GM21423 (cell line): ENCODE measurements at regions not wholly inside any gene's neighbourhood (a gene's known extent, or its start where the extent isn't known, plus 50 kb on each side); places are given as distances from the start of the nearest gene placed in this dataset.
"Not testable (repeated sequence)": the region's sequence is repeated elsewhere in the genome, so short reads cannot be mapped to it uniquely, and the experiment has no call there.

Source experiments
- ATAC-seq: cut with Tn5 transposase; IDR thresholded peaks from one replicate; pipeline ENCODE4 v1.9.1; 2021; ENCODE audit warnings: mild to moderate bottlenecking, moderate library complexity; ENCODE audit not compliant: unreplicated experiment

DNA sequence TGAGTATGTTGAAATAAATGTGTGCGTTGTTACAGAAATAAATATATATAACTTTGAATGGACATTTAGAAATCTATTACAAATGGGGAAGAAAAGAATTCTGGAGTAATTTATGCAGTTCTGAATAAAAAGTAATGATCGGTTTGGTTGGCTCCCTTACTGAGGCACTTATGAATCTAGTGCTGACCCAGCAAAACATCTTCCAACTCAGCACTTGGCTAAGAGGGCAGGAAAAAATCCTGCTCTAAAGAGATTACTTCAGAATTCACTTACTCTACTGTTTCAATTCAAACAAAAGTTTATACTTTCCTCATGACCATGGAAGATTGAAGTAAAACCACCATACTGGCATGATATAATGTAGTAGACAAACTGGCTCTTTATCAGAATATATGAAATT lies 123.9 kb upstream of the RXFP1 start:
- no peak for ATAC-seq

DNA sequence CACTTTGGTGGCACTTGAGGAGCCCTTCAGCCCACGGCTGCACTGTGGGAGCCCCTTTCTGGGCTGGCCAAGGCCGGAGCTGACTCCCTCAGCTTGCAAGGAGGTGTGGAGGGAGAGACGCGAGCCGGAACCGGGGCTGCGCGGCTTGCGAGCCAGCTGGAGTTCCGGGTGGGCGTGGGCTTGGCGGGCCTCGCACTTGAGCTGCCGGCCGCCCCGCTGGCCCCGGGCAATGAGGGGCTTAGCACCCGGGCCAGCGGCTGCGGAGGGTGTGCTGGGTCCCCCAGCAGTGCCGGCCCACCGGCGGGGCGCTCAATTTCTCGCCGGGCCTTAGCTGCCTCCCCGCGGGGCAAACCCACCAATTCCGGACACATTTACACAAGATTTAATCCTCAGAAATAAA lies 113.7 kb upstream of the RXFP1 start:
- not testable (repeated sequence) for ATAC-seq

DNA sequence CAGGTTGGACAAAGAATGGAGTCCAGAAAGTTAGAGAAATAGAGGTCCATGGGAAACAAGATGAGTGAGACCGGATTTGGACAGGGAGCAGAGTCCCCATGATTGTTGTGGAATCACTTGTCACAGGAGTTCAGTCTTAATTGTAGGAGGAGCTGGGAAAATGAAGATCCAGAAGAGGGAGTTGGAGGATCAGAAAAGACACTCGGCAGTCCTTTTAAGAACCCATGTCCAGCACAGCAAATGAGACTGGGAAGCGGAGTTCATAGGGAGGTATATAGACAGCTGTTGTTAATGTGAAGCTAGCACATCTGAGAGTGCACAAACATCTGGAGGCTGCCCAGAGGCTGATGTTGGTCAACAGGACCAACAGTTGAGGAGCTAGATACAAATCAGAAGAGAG lies 111.4 kb upstream of the RXFP1 start:
- ATAC-seq = no peak

- ATAC-seq = no peak
These were observed 110.4 kb upstream of the RXFP1 start for GRCh38 chr4:158411269-158411668.

DNA sequence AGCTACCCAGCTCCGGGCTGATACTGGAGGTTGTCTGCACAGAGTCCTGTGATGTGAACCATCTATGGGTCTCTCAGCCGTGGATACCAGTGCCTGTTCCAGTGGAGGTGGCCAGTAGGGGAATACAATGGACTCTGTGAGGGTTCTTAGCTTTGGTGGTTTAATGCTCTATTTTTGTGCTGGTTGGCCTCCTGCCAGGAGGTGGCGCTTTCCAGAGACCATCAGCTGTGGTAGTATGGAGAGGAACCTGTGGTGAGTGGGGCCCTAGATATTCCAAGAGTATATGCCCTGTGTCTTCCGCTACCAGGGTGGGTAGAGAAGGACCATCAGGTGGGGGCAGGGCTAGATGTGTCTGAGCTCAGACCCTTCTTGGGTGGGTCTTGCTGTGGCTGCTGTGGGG lies 103.0 kb upstream of the RXFP1 start:
- not testable (repeated sequence) for ATAC-seq

DNA sequence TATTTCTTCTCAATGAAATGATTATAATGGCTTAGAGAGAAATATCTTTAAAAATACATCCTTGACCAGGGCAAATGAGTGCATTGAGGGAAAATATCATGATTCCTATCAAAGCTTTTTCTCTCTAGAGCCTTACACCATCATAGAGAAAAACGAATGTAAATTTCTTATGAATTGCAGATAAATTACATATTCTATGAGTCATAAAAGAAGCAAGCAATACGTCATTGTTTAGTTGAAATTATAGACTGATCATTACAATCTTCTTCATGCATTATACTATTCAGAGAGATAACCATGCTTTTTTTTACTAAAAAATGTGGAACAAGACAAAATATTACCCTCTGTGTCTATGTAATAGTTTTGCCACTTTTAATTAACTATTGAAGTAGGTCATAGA lies 100.9 kb upstream of the RXFP1 start:
- no peak for ATAC-seq

DNA sequence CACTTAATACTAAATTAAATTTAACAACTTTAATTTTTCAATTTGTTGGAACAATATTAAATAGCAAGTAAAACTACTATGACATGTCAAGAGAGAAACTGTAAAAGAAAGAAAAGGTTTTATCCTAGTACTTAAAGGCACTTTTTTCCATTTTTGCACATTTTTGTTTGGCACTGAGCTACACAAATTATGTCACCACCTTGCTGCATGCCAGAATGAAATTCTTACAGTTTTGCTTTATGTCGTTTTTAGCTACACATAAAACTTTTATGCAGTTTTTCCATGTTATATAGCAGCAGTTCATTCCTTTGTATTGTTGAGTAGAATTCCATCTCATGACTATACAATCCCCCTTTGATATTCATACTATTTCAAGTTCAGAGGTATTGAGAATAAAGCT lies 99.1 kb upstream of the RXFP1 start:
- ATAC-seq = no peak

DNA sequence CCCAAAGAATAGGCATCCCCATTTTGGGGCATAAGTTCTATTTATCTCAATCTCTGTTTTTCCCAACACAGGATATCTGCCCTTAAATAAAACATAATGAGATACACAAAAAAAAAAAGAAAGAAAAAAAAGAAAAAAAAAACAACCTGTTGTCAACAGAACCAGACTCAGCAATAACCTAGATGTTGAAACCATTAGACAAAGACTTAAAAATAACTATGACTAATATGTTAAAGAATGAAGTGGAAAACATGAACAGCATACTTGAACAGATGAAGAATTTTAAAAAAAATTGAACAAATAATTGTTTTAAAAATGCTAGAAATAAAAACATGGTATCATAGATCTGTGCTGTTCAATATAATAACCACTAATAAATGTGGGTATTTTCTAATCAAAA lies 93.4 kb upstream of the RXFP1 start:
- no peak for ATAC-seq

- no peak for ATAC-seq
These were observed 78.9 kb upstream of the RXFP1 start for GRCh38 chr4:158442736-158443135.

- ATAC-seq = no peak
These were observed 78.0 kb upstream of the RXFP1 start for GRCh38 chr4:158443731-158444130.

GRCh38 chr4:158444621-158445020 lies 77.1 kb upstream of the RXFP1 start:
- ATAC-seq = no peak

GRCh38 chr4:158446106-158446505 lies 75.6 kb upstream of the RXFP1 start:
- no peak for ATAC-seq

GRCh38 chr4:158450741-158451140 lies 70.9 kb upstream of the RXFP1 start:
- no peak for ATAC-seq

DNA sequence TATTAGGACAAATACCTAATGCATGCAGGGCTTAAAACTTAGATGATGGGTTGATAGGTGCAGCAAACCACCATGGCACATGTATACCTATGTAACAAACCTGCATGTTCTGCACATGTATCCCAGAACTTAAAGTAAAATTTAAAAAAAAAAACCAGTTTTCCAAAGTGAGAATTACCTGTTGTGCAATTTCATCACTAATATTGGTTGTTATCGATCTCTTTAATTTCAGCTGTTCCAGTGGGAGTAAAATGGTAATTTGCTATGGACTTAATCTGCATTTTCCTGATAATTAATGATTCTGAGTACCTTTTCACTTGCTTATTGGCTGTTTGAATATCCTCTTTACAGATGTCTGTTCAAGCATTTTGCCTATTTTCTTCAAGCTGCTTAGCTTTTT lies 69.6 kb upstream of the RXFP1 start:
- ATAC-seq = not testable (repeated sequence)

- ATAC-seq = no peak
These were observed 63.3 kb upstream of the RXFP1 start for GRCh38 chr4:158458271-158458895.

DNA sequence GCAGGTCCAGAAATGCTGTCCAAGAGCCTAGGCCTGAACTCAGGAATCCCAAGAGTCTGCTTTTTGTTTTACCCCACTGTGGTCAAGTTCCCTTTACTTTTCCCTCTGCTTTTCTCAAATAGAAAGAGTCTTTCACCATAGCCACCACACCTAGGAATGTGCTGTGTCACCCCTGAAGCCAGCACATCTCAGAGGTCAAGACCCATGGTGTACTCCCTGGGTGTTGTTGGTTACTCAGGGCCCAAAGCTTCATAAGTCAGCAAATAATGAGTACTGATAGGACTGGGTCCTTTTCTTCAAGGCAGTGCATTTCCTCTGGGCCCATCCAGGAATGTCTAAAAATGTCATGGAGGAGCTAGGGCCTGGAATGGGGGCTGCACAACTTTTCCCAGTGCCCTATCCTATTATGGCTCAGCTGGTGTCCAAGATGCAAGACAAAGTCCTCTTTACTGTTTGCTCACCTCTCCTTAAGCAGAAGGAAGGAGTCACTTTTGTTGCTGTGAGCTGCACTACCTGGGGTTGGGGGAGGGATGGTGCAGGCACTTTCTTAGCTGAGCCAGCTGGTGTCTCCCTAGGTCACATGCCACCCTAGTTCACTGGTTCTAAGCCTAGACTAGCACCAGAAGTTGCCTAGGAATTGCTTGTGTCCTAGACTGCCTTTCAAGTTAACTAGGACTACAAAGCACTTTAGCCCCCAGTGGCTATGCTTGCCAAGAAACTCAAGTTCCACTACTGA lies 62.4 kb upstream of the RXFP1 start:
- no peak for ATAC-seq

- no peak for ATAC-seq
These were observed 60.3 kb upstream of the RXFP1 start for GRCh38 chr4:158461336-158461735.

GRCh38 chr4:158462611-158463010 lies 59.1 kb upstream of the RXFP1 start:
- ATAC-seq = no peak
